Activated CD8-positive, alpha-beta memory T cell treated with anti-CD3 and anti-CD28 coated beads for 36 hours (primary cell): ENCODE measurements at regions not wholly inside any gene's neighbourhood (a gene's known extent, or its start where the extent isn't known, plus 50 kb on each side); places are given as distances from the start of the nearest gene placed in this dataset.

Experiments used
- CTCF ChIA-PET: fragments of 350-600 bp; sonication (Branson Sonifier 250); formaldehyde crosslinking; loops from one replicate; lab custom pipeline; 2021; ENCODE audit warnings: antibody characterized with exemption; lab: Charles Lee
- POLR2A ChIA-PET: fragments of 350-600 bp; sonication (Branson Sonifier 250); formaldehyde crosslinking; loops from one replicate; lab custom pipeline; 2021; ENCODE audit warnings: antibody characterized with exemption; lab: Charles Lee

GRCh38 chr7:24341691-24342413, 57.9 kb downstream of the NPY start:
- CTCF ChIA-PET: no interaction called here
- POLR2A ChIA-PET: interaction anchor here (0.6 kb wide), 1 partner anchor 27 kb away, joined by 3 read pairs; no protein-coding TSS in a partner anchor

- CTCF ChIA-PET: interaction anchor here (0.6 kb wide), 1 partner anchor 1173 kb away, joined by 5 read pairs; no protein-coding TSS in a partner anchor
- POLR2A ChIA-PET: no interaction called here
Measured at GRCh38 chr7:24343614-24344013, 59.6 kb downstream of the NPY start.

- ChIA-PET CTCF (no interaction called here), POLR2A (no interaction called here)
Measured at GRCh38 chr7:24346129-24346528, 62.1 kb downstream of the NPY start.

- ChIA-PET CTCF (no interaction called here), POLR2A (no interaction called here)
Measured at GRCh38 chr7:24346716-24347115, 62.7 kb downstream of the NPY start.

GRCh38 chr7:24349339-24349738, 65.3 kb downstream of the NPY start:
- POLR2A ChIA-PET: no interaction called here
- CTCF ChIA-PET: no interaction called here

GRCh38 chr7:24354456-24354855, 70.5 kb downstream of the NPY start:
- POLR2A ChIA-PET: no interaction called here

GRCh38 chr7:24356718-24357386, 72.9 kb downstream of the NPY start:
- ChIA-PET POLR2A (no interaction called here), CTCF (interaction anchor here (0.7 kb wide), 1 partner anchor 88 kb away, joined by 3 read pairs; no protein-coding TSS in a partner anchor)

More at GRCh38 chr7:24354456-24354855, 70.5 kb downstream of the NPY start:
- CTCF ChIA-PET: no interaction called here

- CTCF ChIA-PET: no interaction called here
- POLR2A ChIA-PET: no interaction called here
Measured at GRCh38 chr7:24361001-24361400, 77.0 kb downstream of the NPY start.

GRCh38 chr7:24365606-24366005, 81.6 kb downstream of the NPY start:
- CTCF ChIA-PET: no interaction called here
- POLR2A ChIA-PET: no interaction called here

GRCh38 chr7:24366876-24367275, 82.9 kb downstream of the NPY start:
- CTCF ChIA-PET: no interaction called here

GRCh38 chr7:24368161-24368560, 84.2 kb downstream of the NPY start:
- ChIA-PET POLR2A (no interaction called here), CTCF (no interaction called here)

More at GRCh38 chr7:24366876-24367275, 82.9 kb downstream of the NPY start:
- POLR2A ChIA-PET: no interaction called here

- POLR2A ChIA-PET: no interaction called here
- CTCF ChIA-PET: no interaction called here
Measured at GRCh38 chr7:24370541-24370940, 86.6 kb downstream of the NPY start.

GRCh38 chr7:24372961-24373955, 89.3 kb downstream of the NPY start:
- CTCF ChIA-PET: interaction anchor here (1.3 to 1.4 kb wide), 2 partner anchors 12 to 13 kb away, joined by 3 read pairs; no protein-coding TSS in a partner anchor
- POLR2A ChIA-PET: no interaction called here

GRCh38 chr7:24378871-24379616, 95.1 kb downstream of the NPY start:
- ChIA-PET POLR2A (no interaction called here), CTCF (no interaction called here)

GRCh38 chr7:24381894-24382505, 98.0 kb downstream of the NPY start:
- POLR2A ChIA-PET: no interaction called here
- CTCF ChIA-PET: interaction anchor here (0.6 kb wide), 1 partner anchor 1525 kb away, joined by 5 read pairs; no protein-coding TSS in a partner anchor

- POLR2A ChIA-PET: no interaction called here
- CTCF ChIA-PET: no interaction called here
Measured at GRCh38 chr7:24383055-24383454, 99.1 kb downstream of the NPY start.

GRCh38 chr7:24384362-24385030, 100.5 kb downstream of the NPY start:
- POLR2A ChIA-PET: no interaction called here
- CTCF ChIA-PET: interaction anchor here (0.5 kb wide), 1 partner anchor 1915 kb away, joined by 3 read pairs; no protein-coding TSS in a partner anchor

GRCh38 chr7:24388212-24388611, 104.2 kb downstream of the NPY start:
- CTCF ChIA-PET: interaction anchor here (1.4 kb wide), 1 partner anchor 99 kb away, joined by 3 read pairs; no protein-coding TSS in a partner anchor
- POLR2A ChIA-PET: no interaction called here
